ENCODE measurements at regions not wholly inside any gene's neighbourhood (a gene's known extent, or its start where the extent isn't known, plus 50 kb on each side); places are given as distances from the start of the nearest gene placed in this dataset.

DNA sequence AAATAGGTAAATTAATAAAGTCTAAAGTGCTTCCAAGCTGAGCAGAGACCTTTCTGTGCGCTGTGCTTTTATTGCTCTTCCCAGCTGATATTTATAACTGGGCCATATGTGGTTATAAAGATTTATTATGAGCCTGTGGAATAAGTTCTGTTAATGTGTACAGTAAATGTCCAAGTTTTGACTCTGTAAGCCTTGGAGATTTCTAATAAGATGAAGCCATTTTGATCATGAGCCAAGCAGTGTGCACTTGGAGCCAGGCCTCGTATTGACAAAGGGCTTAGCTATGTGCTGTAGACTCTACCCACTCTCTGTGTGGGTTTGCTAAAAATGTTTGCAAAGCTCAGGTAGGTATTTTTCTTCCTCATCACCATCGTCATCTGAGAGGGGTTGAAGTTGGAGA, 361.1 kb downstream of the FOXA2 start:
- Mint-ChIP-seq H3K27ac (ENCODE audit: unreplicated experiment) (no peak overlapping the region), H3K27me3 (ENCODE audit: unreplicated experiment) (no peaks in the 10 kb centered on the region), H3K36me3 (ENCODE audit: low read depth, unreplicated experiment) (no peaks in the 10 kb centered on the region), H3K4me1 (ENCODE audit: unreplicated experiment) (no peaks in the 10 kb centered on the region), H3K9me3 (ENCODE audit: unreplicated experiment) (no peaks in the 10 kb centered on the region), H3K4me3 (ENCODE audit: unreplicated experiment) (no peak overlapping the region)
- no peak for DNase-seq (ENCODE audit: low spot score)
- TF ChIP-seq, protein P1, sequence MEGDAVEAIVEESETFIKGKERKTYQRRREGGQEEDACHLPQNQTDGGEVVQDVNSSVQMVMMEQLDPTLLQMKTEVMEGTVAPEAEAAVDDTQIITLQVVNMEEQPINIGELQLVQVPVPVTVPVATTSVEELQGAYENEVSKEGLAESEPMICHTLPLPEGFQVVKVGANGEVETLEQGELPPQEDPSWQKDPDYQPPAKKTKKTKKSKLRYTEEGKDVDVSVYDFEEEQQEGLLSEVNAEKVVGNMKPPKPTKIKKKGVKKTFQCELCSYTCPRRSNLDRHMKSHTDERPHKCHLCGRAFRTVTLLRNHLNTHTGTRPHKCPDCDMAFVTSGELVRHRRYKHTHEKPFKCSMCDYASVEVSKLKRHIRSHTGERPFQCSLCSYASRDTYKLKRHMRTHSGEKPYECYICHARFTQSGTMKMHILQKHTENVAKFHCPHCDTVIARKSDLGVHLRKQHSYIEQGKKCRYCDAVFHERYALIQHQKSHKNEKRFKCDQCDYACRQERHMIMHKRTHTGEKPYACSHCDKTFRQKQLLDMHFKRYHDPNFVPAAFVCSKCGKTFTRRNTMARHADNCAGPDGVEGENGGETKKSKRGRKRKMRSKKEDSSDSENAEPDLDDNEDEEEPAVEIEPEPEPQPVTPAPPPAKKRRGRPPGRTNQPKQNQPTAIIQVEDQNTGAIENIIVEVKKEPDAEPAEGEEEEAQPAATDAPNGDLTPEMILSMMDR (IDR thresholded peaks at IDR 0.05; ENCODE audit: unreplicated experiment) = no peak

DNA sequence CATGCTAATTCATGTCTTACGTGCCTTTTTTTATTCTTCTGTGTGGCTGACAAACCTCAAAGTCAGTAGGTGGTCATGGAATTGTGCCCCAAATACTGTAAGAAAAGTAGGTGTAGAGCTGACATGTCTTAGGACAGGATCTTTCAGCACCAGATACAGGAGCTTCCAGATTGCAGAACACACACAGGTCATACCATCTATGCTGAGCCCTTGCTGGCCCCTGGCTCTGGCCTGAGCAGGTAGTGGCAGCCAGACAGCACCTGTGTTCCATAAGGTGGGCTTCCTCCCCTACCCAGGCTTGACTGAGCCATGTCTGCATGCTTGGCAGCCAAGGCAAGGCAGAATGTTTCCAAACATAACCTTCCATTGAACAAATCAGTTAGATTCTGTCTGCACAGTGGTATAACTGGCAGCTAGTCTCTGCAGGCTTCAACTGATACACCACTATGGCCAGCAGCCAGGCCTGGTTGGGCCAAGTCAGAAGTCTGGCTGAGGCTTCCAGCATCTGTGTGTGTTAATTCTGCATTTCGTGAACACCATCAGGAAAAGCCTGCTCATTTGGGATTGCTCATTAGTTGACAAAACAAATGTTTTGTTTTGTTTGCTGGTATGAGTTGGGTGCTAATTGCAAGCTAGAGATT, 366.5 kb downstream of the FOXA2 start:
- TF ChIP-seq, protein P1 (IDR thresholded peaks at IDR 0.05; ENCODE audit: unreplicated experiment) = no peak
- Mint-ChIP-seq H3K27me3 (ENCODE audit: unreplicated experiment) (no peaks in the 10 kb centered on the region), H3K4me1 (ENCODE audit: unreplicated experiment) (no peaks in the 10 kb centered on the region), H3K27ac (ENCODE audit: unreplicated experiment) (no peak overlapping the region), H3K9me3 (ENCODE audit: unreplicated experiment) (no peaks in the 10 kb centered on the region), H3K4me3 (ENCODE audit: unreplicated experiment) (no peak overlapping the region), H3K36me3 (ENCODE audit: low read depth, unreplicated experiment) (no peaks in the 10 kb centered on the region)
- DNase-seq (ENCODE audit: low spot score) = no peak

DNA sequence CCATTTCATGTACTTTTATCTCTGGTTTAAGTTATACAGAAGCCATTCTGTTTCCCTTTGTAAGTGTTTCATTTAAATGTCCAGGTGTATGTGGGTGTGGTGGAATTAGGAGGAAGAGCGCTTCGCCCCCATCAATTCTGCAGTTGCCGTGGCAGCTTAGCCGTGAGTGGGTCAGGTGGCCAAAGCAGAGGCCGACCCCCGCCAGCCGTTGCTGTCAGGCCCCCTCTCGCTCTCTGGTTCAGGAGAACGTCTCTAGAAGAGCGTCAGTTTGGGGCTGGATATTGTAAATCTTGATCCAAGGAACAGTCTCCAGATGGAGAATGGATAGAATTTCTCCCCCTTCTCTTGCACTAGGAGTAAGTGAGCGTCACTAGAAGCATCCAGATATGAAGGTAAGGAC, 367.4 kb downstream of the FOXA2 start:
- Mint-ChIP-seq H3K27me3 (ENCODE audit: unreplicated experiment) (no peaks in the 10 kb centered on the region), H3K4me3 (ENCODE audit: unreplicated experiment) (no peak overlapping the region), H3K4me1 (ENCODE audit: unreplicated experiment) (no peaks in the 10 kb centered on the region), H3K9me3 (ENCODE audit: unreplicated experiment) (no peaks in the 10 kb centered on the region), H3K36me3 (ENCODE audit: low read depth, unreplicated experiment) (no peaks in the 10 kb centered on the region), H3K27ac (ENCODE audit: unreplicated experiment) (no peak overlapping the region)
- no peak for DNase-seq (ENCODE audit: low spot score)
- TF ChIP-seq, protein P1 (IDR thresholded peaks at IDR 0.05; ENCODE audit: unreplicated experiment) = no peak

DNA sequence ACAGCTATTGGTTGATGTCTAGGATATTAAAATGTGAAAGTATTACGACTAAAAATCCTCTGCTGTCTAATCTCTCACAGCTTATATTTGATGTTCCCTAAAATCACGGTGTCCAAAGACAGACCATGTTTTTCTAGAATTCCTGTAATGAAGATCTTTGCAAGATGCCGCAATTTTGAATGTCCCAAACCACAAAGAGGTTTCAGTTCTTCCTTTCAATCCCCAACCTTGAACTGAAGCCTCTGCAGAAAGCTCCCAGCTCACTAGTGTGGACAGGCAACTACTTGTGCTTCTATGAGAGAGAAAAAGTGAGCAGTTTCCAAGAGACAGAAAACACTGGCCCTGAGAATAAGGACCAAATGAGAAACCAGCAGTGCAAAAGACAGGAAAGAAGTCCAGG, 370.1 kb downstream of the FOXA2 start:
- TF ChIP-seq, protein P1 (IDR thresholded peaks at IDR 0.05; ENCODE audit: unreplicated experiment) = no peak
- H3K27ac Mint-ChIP-seq (ENCODE audit: unreplicated experiment) = no peak overlapping the region
- DNase-seq (ENCODE audit: low spot score) = no peak
- H3K36me3 Mint-ChIP-seq (ENCODE audit: low read depth, unreplicated experiment) = no peaks in the 10 kb centered on the region
- no peaks in the 10 kb centered on the region for H3K27me3 Mint-ChIP-seq (ENCODE audit: unreplicated experiment)
- H3K4me3 Mint-ChIP-seq (ENCODE audit: unreplicated experiment) = no peak overlapping the region
- no peaks in the 10 kb centered on the region for H3K4me1 Mint-ChIP-seq (ENCODE audit: unreplicated experiment)
- H3K9me3 Mint-ChIP-seq (ENCODE audit: unreplicated experiment) = no peaks in the 10 kb centered on the region

DNA sequence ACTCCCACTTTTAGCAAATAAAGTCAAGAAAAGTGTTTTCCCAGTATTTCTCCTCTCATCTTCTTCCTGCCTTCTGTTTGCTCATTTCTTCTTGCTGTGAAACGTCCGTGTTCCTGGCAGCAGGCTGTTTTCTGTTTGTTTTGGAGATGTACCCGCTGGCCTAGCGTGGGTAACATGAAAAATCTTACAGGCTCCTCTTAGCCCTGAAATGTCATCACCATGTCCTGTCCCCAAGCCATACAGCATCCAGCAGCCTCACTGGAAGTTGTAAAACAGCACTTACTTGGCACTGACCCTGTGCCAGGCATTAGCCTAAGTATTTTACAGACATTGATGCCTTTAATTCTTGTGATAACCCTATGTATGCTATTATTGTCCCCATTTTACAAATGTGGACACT, 371.1 kb downstream of the FOXA2 start:
- no peaks in the 10 kb centered on the region for H3K27me3 Mint-ChIP-seq (ENCODE audit: unreplicated experiment)
- TF ChIP-seq, protein P1 (IDR thresholded peaks at IDR 0.05; ENCODE audit: unreplicated experiment) = no peak
- H3K4me1 Mint-ChIP-seq (ENCODE audit: unreplicated experiment) = no peaks in the 10 kb centered on the region
- H3K27ac Mint-ChIP-seq (ENCODE audit: unreplicated experiment) = no peak overlapping the region
- DNase-seq (ENCODE audit: low spot score) = no peak
- no peaks in the 10 kb centered on the region for H3K36me3 Mint-ChIP-seq (ENCODE audit: low read depth, unreplicated experiment)
- H3K4me3 Mint-ChIP-seq (ENCODE audit: unreplicated experiment) = no peak overlapping the region
- H3K9me3 Mint-ChIP-seq (ENCODE audit: unreplicated experiment) = no peaks in the 10 kb centered on the region
